PC-3 (cell line): ENCODE measurements at regions not wholly inside any gene's neighbourhood (a gene's known extent, or its start where the extent isn't known, plus 50 kb on each side); places are given as distances from the start of the nearest gene placed in this dataset.

Experiments
- CTCF ChIP-seq: fragments of 300-600 bp; sonication (generic); conservative IDR thresholded peaks from 2 replicates; pipeline ENCODE4 v1.5.1; 2017; ENCODE audit warnings: antibody characterized with exemption, low read depth, mild to moderate bottlenecking, low read length
- EZH2 ChIP-seq: fragments of 300-600 bp; sonication (generic); IDR thresholded peaks from one replicate; pipeline ENCODE4 v1.6.1; 2017; ENCODE audit warnings: antibody characterized with exemption, mild to moderate bottlenecking, low read length; ENCODE audit not compliant: unreplicated experiment
- EZH2phosphoT487 ChIP-seq: fragments of 300-600 bp; sonication (generic); IDR thresholded peaks from 2 replicates; pipeline ENCODE4 v1.6.1; 2018; ENCODE audit warnings: mild to moderate bottlenecking, antibody characterized with exemption, low read length, borderline replicate concordance

- TF ChIP-seq CTCF: no peak
- no peak for TF ChIP-seq EZH2
- TF ChIP-seq EZH2phosphoT487: no peak
These were observed 65.5 kb upstream of the VWC2 start for GRCh38 chr7:49707891-49708290.
